HG02798 (cell line): ENCODE measurements at regions not wholly inside any gene's neighbourhood (a gene's known extent, or its start where the extent isn't known, plus 50 kb on each side); places are given as distances from the start of the nearest gene placed in this dataset.

Experiments
- ATAC-seq: cut with Tn5 transposase; IDR thresholded peaks from one replicate; pipeline ENCODE4 v1.9.1; 2021; ENCODE audit warnings: mild to moderate bottlenecking; ENCODE audit not compliant: unreplicated experiment, poor library complexity

GRCh38 chr17:73942703-73943415 lies 260.6 kb upstream of the RPL38 start:
- no peak for ATAC-seq

DNA sequence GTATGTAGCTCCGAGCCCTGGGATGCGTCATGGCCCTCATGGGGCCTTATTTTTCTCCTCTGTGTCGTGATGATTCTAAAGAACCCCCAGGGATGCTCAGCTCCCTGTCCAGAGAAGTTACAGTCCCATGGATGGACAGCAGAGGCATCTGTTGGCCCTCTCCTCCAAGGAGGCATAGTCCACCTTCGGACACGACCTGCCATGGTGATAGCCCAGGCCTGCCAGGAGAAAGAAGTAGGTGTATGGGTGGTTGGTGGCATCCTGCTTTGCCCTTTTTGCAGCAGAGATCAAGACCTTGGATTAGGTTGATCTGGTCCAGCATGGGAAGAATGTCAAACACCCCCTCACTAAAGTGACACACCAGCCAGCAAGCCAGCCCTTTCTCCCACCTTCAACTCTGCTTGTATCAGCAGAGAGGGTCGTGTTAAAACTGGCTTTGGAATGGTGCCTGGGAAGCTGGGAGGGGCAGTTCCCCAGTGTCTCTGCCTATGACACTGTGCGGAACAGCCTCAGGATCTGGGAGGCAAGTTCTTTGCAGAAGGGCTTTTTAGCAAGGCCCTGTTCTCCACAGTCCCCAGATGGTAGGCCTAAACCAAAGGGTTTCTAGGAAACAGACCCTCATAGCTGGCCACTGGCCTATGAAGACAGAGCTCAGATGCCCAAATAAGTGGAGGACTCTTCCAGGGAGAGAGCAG lies 259.9 kb upstream of the RPL38 start:
- ATAC-seq = no peak

DNA sequence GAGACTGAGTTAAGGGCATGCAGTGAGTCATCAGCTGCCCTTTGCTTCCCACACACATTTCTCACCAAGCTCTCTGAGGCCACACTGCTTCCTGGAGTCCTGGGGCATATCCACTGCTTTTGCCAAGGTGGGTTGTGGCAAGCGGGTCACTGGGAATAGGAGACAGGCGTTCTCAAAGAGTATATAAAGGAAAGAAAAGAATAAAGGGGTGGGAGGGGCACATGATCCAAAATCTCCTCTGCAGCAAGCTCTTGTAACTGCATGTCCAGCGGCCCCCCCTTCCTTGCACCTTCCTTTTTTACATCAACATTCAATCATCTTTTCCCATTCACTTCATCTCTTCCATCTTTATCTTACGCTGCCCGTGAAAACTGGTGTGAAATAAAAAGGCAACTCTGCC lies 259.1 kb upstream of the RPL38 start:
- ATAC-seq = no peak

DNA sequence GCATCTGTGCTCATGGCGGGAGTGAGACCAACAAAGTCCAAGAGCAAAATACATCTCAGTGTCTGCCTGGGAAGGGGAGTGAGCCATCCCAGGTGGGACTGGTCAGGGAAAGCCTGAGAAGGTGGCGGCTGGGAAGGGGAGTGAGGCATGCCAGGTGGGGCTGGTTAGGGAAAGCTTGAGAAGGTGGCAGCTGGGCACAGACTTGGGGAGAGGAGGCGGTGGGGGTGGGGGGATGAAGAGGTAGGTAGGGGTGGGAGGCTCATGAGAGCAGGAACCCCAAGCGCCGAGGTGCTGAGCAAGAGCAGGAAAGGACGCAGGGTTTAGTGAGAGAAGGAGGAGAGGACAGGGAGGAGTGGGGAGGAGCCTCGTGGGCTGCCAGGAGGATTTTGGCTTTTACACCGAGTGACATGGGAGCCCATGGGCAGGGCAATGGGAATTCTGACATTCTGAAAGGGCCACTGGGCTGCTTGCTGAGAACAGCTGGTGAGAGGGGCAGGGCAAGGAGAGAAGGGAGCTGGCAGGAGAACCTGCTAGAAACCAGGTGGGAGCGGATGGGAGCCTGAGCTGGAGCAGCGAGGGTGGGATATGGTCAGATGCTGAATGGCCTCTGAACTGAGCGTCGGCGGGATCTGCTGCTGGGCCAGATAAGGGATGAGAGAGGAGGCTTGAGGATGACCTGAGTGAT lies 256.1 kb upstream of the RPL38 start:
- no peak for ATAC-seq

- ATAC-seq = no peak
These were observed 255.5 kb upstream of the RPL38 start for GRCh38 chr17:73947966-73948355.

DNA sequence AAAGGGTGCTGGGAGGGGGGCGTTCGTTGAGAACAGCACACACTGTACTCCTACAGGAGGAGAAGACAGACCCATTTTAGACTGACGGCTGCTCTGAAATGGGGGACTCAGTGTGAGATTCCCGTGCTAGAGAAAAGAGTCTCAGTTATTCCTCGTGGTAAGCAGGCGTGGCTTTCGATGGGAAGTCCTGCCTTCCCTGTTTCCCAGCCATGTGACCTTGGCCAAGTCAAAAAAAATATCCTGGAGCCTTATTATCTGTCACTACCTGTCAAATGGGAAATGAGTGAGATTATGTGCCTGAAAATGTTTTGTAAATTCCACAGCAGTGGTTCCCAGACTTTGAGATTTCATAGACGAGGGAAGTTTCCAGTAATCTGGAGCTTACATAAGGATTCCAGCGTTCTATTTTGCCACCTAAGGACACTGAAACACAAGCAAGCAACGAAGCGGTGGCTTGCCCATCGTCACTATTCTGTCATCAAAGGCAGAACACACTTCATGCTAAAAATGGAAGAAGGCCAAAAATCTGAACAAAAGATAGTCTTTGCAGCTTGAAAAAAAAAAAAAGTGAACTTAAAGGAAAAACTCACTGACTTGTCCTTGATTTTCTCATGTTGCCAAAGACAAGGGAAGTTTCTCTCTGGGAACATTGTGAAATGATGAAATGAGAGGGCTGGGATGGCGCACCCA lies 253.4 kb upstream of the RPL38 start:
- ATAC-seq = no peak

DNA sequence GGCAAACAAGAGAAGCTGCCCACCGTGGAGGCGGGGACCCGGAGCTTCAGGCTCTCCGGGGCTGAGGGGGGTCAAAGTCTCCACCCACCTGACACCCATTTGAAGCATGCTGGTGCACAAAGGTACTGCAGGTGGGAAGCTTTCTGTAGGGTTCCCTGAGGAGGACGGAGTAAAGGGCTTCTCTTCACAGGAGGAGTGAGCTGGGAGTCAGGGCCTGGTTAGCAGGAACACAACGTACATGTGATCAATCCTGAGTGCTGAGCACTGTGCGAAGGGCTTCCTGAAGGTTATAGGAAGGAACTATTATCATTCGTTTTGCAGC lies 252.9 kb upstream of the RPL38 start:
- ATAC-seq = no peak

GRCh38 chr17:73952082-73952479 lies 251.4 kb upstream of the RPL38 start:
- no peak for ATAC-seq

DNA sequence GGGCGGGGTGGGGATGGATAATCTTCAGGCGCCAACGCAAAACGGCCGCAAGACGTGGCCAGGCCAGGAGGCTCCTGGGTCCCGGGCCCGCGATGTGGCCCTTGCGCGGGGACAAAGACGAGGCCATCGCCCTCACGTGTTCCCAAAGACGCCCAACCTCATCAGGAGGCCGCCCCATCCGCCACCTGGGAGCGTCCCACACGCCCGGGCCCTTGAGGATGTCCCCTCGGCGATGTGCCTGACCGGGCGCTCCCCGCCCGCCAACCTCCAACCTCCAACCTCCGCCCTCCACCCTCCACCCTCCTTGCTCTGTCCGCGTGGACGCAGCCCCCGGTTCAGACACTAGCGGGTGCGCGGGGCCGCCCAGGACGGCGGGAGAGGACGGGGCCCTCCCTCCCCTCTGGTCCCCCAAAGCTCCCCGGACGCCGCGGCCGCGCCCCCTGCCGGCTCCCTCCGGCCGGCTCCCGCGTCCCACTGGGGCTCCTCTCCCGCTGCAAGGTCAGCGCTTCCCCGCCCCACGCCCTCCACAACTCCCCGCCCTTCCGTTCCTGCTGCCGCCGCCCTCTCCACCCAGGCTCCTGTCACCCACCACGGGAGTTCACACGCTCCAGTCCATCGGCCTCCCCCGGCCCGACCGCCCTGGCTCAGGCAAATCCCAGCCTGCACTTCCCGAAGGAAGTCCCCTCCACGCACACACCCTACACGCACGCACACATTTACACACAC lies 250.8 kb upstream of the RPL38 start:
- no peak for ATAC-seq

GRCh38 chr17:73953206-73954033 lies 250.1 kb upstream of the RPL38 start:
- no peak for ATAC-seq

- ATAC-seq = no peak
These were observed 248.5 kb upstream of the RPL38 start for GRCh38 chr17:73954951-73955350.

GRCh38 chr17:73955616-73956015 lies 247.9 kb upstream of the RPL38 start:
- no peak for ATAC-seq

DNA sequence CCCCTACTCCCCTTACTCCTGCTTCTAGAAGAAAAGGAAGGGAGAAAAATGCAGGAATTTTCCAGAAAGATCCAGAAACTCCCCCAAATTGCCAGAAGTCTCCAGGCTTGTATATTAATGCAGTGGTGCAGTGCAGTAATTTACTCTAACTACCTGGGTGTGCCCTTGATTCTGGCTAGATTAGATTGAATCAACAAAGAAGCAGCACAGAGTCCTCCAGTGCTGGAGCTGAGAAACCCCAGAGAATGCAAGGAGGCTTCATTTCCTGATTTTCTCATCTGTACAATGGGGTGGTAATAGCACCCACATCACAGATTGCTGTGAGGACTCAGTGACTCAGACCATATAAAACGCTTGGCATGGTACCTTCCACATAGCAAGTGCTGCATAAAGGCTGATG lies 247.3 kb upstream of the RPL38 start:
- ATAC-seq = no peak

GRCh38 chr17:73956595-73957465 lies 246.6 kb upstream of the RPL38 start:
- ATAC-seq = no peak

GRCh38 chr17:73957564-73957963 lies 245.9 kb upstream of the RPL38 start:
- no peak for ATAC-seq

- ATAC-seq = no peak
These were observed 245.0 kb upstream of the RPL38 start for GRCh38 chr17:73958453-73958852.

- ATAC-seq = no peak
These were observed 243.0 kb upstream of the RPL38 start for GRCh38 chr17:73960469-73960868.

- ATAC-seq = no peak
These were observed 241.2 kb upstream of the RPL38 start for GRCh38 chr17:73962308-73962707.

GRCh38 chr17:73968680-73969079 lies 234.8 kb upstream of the RPL38 start:
- no peak for ATAC-seq
